OCI-M2 (cell line): ENCODE measurements at regions not wholly inside any gene's neighbourhood (a gene's known extent, or its start where the extent isn't known, plus 50 kb on each side); places are given as distances from the start of the nearest gene placed in this dataset.

Experiments used
- DNase-seq: peaks from one replicate; lab custom pipeline; 2025; ENCODE audit not compliant: unreplicated experiment; lab: John Stamatoyannopoulos, UW

DNA sequence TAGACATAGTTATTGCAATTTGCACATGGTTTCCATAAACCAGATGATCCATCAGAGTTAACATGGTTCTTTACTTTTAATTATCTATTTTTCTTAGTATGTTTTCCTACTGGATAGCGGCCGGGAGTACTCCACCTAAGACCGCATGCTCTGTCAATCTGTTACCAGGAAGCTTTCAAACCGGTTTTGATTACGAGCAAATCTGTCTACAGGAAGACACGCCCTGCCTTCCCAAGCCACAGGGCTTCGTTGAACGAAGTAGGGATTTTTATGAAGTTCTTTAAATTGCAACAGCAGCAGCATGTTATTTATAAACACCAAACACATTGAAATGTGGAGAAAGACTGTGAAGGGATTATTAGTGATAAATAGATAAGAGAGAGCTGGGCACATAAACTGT is 283.3 kb upstream of the ROBO2 start:
- no peak for DNase-seq

DNA sequence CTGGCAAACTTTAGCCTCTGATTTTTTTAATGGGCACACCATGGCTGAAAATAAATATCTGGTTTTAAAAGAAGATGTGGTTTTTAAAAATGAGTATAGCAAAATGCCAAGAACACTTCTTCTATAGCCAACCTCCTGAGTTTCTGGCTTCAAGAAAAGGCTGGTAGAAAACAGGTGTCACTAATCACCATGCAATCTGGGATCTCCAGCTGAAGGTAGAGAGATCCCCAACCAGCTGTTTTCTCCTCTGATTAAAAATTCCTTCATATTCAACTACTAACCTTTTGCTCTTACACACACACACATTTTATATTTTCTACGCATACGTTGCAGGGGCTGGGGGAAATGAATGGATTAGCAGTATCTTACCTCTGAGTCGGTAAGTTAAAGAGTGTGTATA is 279.6 kb upstream of the ROBO2 start:
- DNase-seq = no peak

DNA sequence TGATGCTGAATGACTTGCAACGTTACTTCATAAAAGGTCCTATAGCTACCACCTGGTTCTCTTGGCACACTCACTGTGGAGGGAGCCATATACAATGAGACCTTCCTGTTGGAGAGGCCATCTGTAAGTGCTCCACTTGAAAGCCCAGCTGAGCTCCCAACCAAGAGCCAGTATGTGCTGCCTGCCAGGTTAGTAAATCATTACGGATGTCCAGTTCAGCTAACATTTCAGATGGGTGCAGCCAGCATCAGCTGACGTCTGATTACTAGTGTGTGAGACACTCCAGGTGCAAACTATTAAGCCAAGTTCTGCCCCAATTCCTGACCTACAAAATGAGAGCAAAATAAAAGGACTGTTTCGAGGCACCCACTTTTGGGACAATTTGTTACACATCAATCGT is 274.4 kb upstream of the ROBO2 start:
- no peak for DNase-seq

DNA sequence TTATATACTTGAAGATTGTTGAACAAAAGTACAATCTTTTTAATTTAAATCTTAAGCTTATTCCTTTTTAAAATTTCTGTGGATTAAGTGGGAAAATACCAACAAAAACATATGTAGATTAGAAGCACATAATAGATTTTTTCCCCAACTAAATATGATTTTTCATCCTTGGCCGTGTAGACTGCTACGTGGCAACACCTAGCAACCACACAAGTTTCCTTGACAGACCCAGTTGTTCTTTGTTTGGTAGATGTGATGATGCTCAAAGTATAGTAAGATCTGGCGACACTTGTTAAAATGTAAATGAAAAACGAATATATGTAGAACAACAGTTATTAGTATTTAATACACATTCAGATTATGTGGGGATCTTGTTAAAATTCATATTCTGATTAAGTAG is 271.0 kb upstream of the ROBO2 start:
- no peak for DNase-seq

DNA sequence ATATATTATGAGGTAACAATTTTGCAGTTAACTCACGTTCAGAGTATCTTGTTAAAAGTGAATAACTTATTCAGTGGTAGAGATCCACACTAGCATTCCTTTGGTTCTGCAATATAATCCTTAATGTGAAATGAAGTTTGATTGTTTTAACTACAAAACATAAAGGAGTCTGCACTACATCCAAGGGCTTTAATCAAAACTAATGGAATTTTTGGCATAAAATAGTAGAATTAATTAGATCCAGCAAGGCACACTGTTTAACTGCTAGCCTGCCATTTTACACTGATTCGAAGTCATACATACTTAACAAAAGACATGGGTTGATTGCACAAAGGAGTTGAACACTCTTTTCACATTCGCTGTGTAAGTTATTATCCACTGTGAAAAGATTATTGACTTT is 263.0 kb upstream of the ROBO2 start:
- no peak for DNase-seq

DNA sequence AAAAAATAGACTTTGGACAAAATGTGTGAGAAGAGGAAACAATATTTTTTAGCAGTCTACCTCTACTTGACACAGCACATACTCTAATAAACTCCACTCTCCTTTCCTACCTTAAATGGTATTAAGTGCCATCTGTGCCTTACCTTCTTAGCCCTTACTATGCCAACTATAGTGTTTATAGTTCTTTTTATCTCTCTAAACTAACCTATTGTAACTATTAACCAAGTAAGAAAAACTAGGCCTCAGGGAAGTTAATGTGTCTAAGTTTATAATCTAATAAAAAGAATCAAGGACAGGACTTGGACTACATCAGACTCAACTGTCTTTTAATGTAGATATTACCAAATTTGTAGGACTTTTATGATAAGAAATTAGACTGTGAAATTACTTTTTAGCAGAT is 251.7 kb upstream of the ROBO2 start:
- DNase-seq = no peak

DNA sequence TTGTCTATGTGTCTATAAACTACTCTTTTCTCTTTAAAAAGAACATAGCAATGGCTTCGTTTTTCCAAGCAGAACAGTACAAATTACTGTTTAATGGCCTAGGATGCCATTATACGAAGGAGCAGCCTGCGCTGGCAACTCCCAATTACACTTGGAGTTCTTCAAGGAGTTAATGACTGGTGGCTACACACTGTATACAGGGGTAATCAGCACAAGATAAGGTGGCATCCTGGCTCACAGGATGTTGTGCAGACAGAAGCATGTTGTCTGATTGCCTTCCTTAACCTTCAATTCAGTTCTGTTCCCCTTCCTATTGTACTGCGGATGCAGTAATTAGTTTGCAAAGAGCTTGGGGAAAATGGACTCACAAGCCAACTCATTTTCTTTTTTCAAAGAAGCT is 250.7 kb upstream of the ROBO2 start:
- no peak for DNase-seq

DNA sequence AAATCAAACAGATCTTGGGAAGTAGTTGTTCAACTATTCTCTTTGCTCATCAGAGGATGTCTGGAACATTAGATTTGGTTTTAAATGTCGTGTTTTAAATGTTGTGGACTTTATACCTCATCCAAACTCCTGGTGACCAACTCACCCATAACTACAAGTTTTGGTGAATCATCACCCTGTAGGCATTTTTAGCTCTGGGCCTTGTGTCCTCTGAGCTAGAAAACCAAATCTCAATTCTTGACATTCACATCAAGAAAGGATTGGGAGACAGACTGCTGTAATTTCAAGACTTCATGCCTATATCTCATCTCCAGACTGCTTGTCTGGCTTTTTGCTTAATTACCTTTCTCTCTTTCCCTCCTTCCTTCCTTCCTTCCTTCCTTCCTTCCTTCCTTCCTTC is 228.5 kb upstream of the ROBO2 start:
- DNase-seq = no peak

DNA sequence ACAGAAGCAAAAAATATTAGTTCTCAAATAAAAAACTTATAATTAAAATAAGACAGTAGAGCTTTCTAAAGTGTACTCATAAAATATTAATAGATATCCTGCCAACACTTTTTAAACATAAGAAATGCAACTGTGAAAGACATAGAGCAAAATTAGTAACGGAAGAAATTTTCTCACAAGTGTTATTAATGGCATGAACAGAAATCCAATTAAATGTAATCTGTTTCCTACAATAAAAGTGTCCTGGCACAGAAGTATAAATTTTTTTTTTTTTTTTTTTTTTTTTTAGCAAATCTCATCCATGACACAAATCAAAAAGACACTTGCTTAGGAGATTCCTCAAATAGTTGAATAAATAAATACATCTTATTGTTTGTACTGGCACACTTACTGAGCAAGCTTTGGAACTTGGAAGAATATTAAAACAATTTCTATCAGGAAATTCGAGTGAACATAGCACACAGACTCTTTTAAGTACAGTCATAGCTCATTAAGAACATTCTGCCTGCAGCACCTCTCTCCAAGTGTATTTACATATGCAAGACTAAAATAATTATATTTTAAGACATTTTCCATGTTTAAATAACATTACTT is 227.2 kb upstream of the ROBO2 start:
- no peak for DNase-seq

DNA sequence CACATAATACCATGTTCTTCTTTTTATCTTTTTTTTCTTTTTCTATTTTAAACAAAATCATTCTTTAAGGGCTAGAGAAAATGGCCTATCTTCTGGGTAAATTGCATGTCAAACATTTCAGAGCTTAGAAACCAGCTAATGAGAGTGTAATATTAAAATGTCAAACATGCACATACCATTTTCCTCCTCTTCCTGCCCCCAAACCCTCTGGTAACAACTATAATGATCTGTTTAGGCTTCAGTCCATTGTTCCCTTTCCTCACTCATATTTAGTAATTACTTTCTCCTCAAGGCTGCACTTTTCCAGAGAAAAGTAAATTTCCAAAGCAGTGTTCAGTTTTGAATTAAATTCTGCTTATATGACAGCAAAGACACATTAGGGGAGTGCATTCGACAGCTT is 224.3 kb upstream of the ROBO2 start:
- DNase-seq = no peak

DNA sequence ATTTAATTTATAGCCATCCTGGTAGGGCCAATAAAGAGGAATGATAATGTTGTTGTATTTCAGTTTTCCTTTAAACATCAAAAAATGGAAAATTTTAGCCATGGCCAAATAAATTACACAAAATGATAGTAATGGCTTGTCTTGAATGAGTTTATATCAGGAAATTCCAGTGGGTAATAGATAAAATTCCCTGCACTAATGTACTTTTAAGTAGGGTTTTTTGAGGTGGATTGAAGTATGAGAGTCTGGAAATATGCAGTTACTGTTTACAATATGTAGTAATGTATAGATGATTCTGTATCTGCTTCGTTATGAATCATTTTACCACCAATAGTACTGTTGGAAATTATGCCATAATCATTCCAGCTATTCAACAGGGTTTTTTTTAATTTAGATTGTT is 219.4 kb upstream of the ROBO2 start:
- no peak for DNase-seq

DNA sequence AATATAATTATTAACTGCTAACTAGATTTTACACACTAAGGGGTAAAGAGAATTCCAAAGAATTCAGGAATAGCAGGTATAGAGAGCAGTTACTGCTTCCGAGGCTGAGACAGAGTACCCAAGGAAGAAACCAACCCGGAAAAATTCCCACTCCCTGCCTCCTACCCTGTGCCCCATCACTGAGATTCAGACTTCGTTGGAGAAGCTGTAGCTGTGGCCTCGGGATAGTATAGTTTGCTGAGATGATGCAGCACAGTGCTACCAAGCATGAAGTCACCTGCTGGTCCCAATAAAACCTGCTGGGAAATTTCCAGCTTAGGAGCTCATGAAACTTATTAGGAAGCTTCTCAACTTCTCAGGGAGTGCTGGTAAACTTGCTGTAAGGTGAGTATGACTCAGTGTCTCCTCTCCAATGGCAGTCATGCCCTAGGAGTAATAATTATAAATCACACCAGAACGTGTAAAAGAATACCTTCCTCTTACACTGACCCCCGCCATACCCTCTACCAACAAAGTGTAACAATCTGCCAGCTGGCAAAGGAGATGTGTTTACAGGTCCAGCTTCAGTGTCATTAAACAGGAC is 215.2 kb upstream of the ROBO2 start:
- no peak for DNase-seq

DNA sequence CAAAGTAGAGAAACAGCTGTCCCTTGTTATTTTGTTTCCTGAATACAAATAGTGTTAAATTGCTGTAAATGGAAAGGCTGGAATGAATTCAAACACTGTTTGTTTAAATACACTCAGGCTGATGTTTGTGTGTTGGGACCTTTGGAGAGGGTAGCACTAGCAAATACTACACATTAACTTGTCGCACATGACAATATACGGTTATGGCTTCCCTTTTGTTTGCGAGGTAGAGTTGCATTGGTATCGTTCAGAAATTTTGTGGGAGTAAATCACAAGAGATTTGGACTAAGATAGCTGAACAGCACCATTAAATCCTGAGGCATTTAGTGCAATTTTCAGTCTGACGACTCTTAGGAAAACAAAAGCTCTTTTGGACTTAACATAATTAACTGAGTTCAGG is 213.0 kb upstream of the ROBO2 start:
- DNase-seq = no peak

DNA sequence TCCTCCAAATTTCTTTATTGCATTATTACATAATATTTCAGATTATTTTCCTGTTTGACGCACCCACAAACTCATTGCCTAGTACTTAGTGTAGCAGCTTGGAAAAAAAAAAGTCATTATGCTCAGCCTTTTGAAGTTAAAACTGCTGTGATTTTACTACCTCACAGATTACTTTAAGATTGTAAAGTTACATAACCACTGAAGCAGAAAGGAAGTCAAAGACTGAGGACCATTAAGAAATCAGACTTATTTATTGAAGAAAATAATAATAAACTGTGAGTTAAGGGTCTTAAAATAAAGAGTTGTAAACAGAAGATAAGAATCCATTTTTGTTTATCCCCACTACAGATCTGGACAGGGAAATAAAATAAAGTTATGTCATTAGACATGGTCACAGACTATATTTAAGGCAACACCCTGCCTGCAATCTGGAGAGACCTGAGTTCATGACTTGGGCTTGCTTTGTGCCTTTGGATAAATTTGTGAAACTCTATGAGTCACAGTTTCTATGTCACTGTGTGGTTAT is 212.1 kb upstream of the ROBO2 start:
- DNase-seq = no peak

DNA sequence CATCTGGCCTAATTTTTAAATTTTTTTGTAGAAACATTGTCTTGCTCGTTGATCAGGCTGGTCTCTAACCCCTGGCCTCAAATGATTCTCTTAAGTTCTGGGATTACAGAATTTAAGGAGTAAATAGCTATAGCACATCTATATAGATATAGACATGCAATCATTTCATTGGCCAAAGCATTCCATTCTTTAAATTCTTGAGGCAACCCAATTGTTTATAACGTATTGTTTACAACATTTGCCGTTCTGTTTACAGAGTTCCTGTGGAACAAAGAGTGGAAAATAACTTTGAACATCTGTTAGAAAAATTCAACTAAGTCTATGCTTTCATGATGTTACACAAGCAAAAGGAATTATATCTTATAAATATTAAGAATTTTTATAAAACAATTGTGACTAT is 205.2 kb upstream of the ROBO2 start:
- no peak for DNase-seq

DNA sequence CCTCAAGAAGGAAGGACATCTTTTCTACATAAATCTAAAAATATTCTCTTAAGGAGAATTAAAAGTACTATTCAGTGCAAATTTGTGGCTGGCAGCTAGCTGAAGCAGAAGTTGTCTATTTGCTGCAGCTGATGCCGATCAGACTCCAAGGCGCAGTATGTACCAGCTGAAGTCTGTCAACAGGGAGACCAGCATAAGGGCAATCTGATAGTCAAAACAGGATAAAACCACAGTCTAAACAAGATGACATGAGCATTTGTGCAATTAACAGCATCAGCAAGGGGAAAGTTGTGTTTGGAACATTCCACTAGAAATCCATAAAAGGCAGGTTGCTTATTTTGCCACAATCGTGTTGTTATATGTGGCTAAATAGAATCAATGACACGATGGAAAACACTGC is 198.2 kb upstream of the ROBO2 start:
- DNase-seq = no peak

DNA sequence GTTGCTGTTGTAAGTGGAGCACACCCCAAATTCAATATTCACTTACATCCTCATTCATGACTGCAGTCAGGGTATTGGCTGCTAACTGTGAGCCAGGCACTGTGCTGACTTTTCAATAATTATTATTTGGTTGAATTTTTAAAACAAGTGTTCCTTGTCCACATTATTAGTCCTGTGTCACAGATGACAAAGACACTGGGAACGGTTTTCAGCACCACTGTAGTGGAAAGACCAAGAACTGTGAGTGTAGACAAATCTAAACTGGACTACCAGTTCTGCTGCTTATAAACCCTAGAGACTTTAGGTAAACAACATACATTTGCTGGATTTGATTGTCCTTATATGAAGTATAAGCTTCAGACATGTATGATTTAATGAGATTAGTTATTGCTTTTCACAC is 197.7 kb upstream of the ROBO2 start:
- DNase-seq = no peak

DNA sequence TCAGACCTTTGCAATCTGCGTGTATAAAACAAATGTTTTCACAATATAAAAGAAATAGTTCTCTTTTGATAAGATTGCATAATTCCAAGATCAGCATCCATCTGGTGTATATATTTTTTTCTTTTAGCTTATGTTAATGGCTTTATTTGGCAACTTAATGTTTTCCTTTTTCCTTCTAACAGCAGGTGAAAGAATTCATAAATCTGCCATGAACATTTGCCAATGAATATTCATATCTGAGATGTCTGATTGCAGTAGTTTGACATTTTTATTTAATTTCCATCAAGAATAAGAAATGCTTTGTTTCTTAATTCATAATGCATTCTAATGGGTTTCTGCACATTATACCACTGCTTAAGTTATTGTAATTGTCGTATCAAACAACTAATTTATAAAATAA is 184.4 kb upstream of the ROBO2 start:
- no peak for DNase-seq

DNA sequence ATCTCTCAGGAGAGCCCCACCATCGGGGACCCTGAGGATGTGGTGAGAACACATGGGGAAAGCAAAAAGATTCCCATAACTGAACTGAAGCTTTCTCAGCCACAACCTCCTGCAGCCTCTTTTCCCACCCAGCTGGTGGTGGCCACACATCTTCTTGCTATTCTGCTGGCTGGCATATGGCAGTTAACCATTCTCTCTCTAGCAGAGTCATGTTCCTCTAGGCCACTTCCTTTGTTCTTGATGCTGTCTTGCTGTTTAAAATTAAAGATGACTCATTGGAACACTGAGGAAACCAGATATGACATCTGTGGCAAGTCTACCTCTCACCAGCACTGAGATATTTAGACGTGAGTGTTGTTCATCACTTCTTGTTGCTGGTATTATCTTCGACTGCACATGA is 180.3 kb upstream of the ROBO2 start:
- DNase-seq = no peak

DNA sequence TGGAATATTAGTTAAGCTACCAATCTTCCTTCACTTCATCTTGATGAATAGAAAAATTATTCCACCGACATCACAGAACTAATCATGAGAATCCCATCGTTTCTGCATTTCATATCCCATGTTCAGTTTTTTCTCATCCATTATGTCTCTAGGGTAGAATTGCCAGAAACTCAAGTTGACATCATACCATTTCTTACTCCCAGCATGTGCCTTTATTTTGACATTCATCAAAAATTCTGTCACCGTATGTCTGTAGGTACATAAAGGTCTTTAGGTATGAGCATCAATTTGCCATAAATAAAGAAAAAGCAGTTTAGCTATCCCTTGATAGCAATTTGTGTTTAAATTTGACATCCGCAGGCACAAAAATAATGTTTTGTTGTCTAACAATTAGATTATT is 175.5 kb upstream of the ROBO2 start:
- no peak for DNase-seq

DNA sequence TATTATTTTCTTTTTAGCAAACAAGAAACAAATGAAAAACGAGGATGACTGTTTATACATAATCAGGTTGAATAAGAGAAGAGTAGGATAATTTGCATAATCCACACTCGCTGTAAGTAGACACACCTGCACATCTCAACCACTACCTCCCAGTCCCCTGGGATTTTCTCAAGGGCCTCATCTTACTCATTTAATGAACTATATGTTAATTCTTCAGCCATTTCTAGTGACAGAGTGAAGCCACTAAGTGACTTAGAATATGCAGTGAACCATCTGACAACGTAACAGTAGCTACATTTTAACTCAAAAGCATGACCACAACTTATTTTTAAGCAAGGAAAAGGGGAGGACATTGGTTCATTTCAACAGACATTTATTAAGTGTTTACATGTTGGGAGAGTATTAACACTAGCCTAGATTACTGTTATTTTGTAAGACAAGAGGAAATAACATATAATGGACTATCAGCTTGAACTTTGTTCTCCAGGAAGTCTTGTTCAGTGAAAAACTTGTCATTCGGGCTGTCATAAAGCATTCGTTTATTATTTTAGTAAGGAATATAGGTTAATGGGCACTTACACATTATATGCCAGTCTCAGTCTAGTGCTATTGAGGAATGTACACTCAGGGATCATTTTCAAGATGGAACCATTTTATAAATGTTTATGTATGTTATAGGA is 173.0 kb upstream of the ROBO2 start:
- no peak for DNase-seq

DNA sequence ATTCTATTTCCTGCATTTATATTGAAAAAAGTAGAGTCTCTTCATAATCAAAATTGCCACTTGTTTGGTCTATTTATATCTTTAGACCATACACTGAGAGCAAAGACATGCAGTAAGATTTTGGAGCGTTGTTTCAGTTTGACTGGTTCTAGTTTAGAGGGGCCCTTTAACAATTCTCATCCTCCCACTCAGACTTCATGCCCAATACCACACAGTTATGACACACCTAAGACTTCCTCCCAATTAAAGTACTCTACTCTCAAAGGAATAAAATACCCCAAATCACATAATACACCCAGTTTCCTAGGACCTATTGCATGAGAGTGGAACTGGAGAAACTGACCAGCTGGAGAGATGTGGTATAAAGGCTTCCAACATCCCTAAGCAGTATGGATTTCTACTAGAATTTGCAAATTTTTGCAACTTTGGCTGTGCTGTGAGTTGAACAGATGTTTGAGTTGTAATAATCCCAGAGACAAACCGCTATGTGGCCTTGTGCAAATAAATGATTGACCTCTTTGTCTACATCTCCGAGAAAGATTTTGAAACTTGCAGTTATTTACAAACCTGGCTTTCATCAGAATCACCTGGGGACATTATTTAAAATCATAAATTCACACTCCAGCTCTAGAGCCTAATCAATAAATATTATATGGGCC is 170.0 kb upstream of the ROBO2 start:
- no peak for DNase-seq
